ENCODE measurements at regions not wholly inside any gene's neighbourhood (a gene's known extent, or its start where the extent isn't known, plus 50 kb on each side); places are given as distances from the start of the nearest gene placed in this dataset.

DNA sequence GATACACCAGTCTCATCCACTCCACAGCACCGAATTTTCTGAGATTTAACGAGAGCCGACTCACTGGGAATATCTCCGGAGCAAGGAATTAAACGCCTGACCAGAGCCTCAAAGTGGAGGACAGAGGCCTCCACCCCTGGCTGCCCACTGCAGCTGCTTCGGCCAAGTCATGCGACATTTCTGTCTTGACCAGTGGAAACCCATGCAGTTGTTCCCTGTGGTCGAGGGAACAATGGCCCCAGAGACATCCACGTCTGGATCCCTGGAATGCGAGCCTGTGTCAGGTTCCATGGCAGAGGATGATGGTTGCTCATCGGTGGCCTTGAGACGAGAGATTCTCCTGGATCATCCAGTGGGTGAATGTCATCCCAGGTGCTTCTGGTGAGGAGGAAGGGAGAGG, 65.7 kb upstream of the INSIG1 start:
- TF ChIP-seq, protein P1, sequence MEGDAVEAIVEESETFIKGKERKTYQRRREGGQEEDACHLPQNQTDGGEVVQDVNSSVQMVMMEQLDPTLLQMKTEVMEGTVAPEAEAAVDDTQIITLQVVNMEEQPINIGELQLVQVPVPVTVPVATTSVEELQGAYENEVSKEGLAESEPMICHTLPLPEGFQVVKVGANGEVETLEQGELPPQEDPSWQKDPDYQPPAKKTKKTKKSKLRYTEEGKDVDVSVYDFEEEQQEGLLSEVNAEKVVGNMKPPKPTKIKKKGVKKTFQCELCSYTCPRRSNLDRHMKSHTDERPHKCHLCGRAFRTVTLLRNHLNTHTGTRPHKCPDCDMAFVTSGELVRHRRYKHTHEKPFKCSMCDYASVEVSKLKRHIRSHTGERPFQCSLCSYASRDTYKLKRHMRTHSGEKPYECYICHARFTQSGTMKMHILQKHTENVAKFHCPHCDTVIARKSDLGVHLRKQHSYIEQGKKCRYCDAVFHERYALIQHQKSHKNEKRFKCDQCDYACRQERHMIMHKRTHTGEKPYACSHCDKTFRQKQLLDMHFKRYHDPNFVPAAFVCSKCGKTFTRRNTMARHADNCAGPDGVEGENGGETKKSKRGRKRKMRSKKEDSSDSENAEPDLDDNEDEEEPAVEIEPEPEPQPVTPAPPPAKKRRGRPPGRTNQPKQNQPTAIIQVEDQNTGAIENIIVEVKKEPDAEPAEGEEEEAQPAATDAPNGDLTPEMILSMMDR (conservative IDR thresholded peaks at IDR 0.05): no peak
- TF ChIP-seq ZFX (IDR thresholded peaks at IDR 0.05): no peak
